HG03066 (cell line): ENCODE measurements at regions not wholly inside any gene's neighbourhood (a gene's known extent, or its start where the extent isn't known, plus 50 kb on each side); places are given as distances from the start of the nearest gene placed in this dataset.
A peak's percentile ranks its signal among the peaks of the same experiment; 100 is the strongest.
"Not testable (repeated sequence)": the region's sequence is repeated elsewhere in the genome, so short reads cannot be mapped to it uniquely, and the experiment has no call there.

Experiments
- ATAC-seq: cut with Tn5 transposase; IDR thresholded peaks from one replicate; pipeline ENCODE4 v1.9.1; 2021; ENCODE audit warnings: low read depth; ENCODE audit not compliant: unreplicated experiment

GRCh38 chr13:76829572-76830327, 56.5 kb downstream of the KCTD12 start:
- no peak for ATAC-seq

GRCh38 chr13:76828316-76828741, 57.9 kb downstream of the KCTD12 start:
- peak; percentile 77 for ATAC-seq

GRCh38 chr13:76826527-76826926, 59.7 kb downstream of the KCTD12 start:
- ATAC-seq, result no peak

- no peak for ATAC-seq
Observed at GRCh38 chr13:76825430-76825829, 60.8 kb downstream of the KCTD12 start.

- no peak for ATAC-seq
Observed at GRCh38 chr13:76823969-76824368, 62.2 kb downstream of the KCTD12 start.

GRCh38 chr13:76822698-76823267, 63.4 kb downstream of the KCTD12 start:
- peak; percentile 65 for ATAC-seq

- ATAC-seq, result not testable (repeated sequence)
Observed at GRCh38 chr13:76821222-76821621, 65.0 kb downstream of the KCTD12 start.

- ATAC-seq, result no peak
Observed at GRCh38 chr13:76820759-76821158, 65.4 kb downstream of the KCTD12 start.

- peak; percentile 54 for ATAC-seq
Observed at GRCh38 chr13:76816394-76816793, 69.8 kb downstream of the KCTD12 start.

- ATAC-seq, result no peak
Observed at GRCh38 chr13:76815344-76815743, 70.9 kb downstream of the KCTD12 start.

GRCh38 chr13:76813891-76814290, 72.3 kb downstream of the KCTD12 start:
- no peak for ATAC-seq

- ATAC-seq, result no peak
Observed at GRCh38 chr13:76813000-76813691, 73.1 kb downstream of the KCTD12 start.

- ATAC-seq, result no peak
Observed at GRCh38 chr13:76812206-76812897, 73.9 kb downstream of the KCTD12 start.

GRCh38 chr13:76809389-76809788, 76.8 kb downstream of the KCTD12 start:
- no peak for ATAC-seq

- ATAC-seq, result no peak
Observed at GRCh38 chr13:76808927-76809326, 77.3 kb downstream of the KCTD12 start.

- ATAC-seq, result no peak
Observed at GRCh38 chr13:76804801-76805200, 81.4 kb downstream of the KCTD12 start.

- no peak for ATAC-seq
Observed at GRCh38 chr13:76803831-76804230, 82.4 kb downstream of the KCTD12 start.

- no peak for ATAC-seq
Observed at GRCh38 chr13:76800943-76801342, 85.3 kb downstream of the KCTD12 start.

GRCh38 chr13:76799696-76800095, 86.5 kb downstream of the KCTD12 start:
- ATAC-seq, result no peak

- no peak for ATAC-seq
Observed at GRCh38 chr13:76798037-76798436, 88.2 kb downstream of the KCTD12 start.

GRCh38 chr13:76797361-76797760, 88.8 kb downstream of the KCTD12 start:
- ATAC-seq, result no peak
